B cell (primary cell): ENCODE measurements at regions not wholly inside any gene's neighbourhood (a gene's known extent, or its start where the extent isn't known, plus 50 kb on each side); places are given as distances from the start of the nearest gene placed in this dataset.

Source experiments
- ATAC-seq: fragments of 200-7000 bp; cut with Tn5 transposase; one replicate; pipeline ENCODE4 v1.10.0; 2021; ENCODE audit warnings: low read depth, mild to moderate bottlenecking, moderate number of reproducible peaks, moderate library complexity
- CTCF ChIA-PET: fragments of 350-600 bp; sonication (Branson Sonifier 250); formaldehyde crosslinking; loops from one replicate; lab custom pipeline; 2021; ENCODE audit warnings: antibody characterized with exemption, inconsistent platforms; lab: Charles Lee
- POLR2A ChIA-PET: fragments of 350-600 bp; sonication (Branson Sonifier 250); formaldehyde crosslinking; loops from one replicate; lab custom pipeline; 2021; ENCODE audit warnings: antibody characterized with exemption; lab: Charles Lee
- DNase-seq: peaks from one replicate; pipeline ENCODE4 v3.0.0; 2013
- H2AFZ ChIP-seq: 2 replicates; pipeline ENCODE4 v1.6.1; 2012; ENCODE audit warnings: mild to moderate bottlenecking, low read depth, low read length; ENCODE audit not compliant: insufficient read depth, poor library complexity, severe bottlenecking
- H3K27ac ChIP-seq, 2 donors: 1 replicate in 1 of 2; 2 replicates in 1 of 2; pipeline ENCODE4 v1.5.1; 2012 to 2013; ENCODE audit warnings: low read length in 2 of 2, mild to moderate bottlenecking in 2 of 2, moderate library complexity in 1 of 2
- H3K27me3 ChIP-seq, 4 experiments: fragments of 200-600 bp in 1 of 4; sonication (generic) in 1 of 4; replicated peaks in 1 of 4; 1 replicate in 2 of 4; 2 replicates in 2 of 4; pipeline versions ENCODE4 v1.6.1 to v1.7.0; 2013 to 2016; ENCODE audit warnings: low read length in 3 of 4, mild to moderate bottlenecking in 2 of 4, mixed read lengths in 1 of 4, moderate library complexity in 1 of 4; ENCODE audit not compliant: insufficient read depth in 4 of 4, control insufficient read depth in 3 of 4; ENCODE audit errors: control extremely low read depth in 1 of 4
- H3K36me3 ChIP-seq, 2 experiments: replicated peaks in 1 of 2; 1 replicate in 1 of 2; 2 replicates in 1 of 2; pipeline versions ENCODE4 v1.6.1 to v1.7.1; 2013; ENCODE audit warnings: low read length in 1 of 2; ENCODE audit not compliant: insufficient read depth in 2 of 2, control insufficient read depth in 1 of 2; ENCODE audit errors: control extremely low read depth in 1 of 2, extremely low read depth in 1 of 2
- H3K4me1 ChIP-seq, 2 donors: fragments of 200-600 bp in 1 of 2; sonication (generic) in 1 of 2; 1 replicate in 1 of 2; 2 replicates in 1 of 2; pipeline versions ENCODE4 v1.5.1 to v1.6.1; 2013 to 2017; ENCODE audit warnings: low read length in 2 of 2; ENCODE audit not compliant: control insufficient read depth in 2 of 2, insufficient read depth in 2 of 2
- H3K4me2 ChIP-seq: replicated peaks from 2 replicates; pipeline ENCODE3; 2012; ENCODE audit warnings: mild to moderate bottlenecking, low read depth, low read length; ENCODE audit not compliant: poor library complexity, severe bottlenecking
- H3K4me3 ChIP-seq, 5 experiments: fragments of 200-600 bp in 1 of 5; sonication (generic) in 1 of 5; 1 replicate in 3 of 5; 2 replicates in 2 of 5; pipeline versions ENCODE4 v1.5.1 to v1.7.0; 2011 to 2016; ENCODE audit warnings: low read length in 4 of 5, mild to moderate bottlenecking in 4 of 5, low read depth in 2 of 5, control low read depth in 1 of 5, moderate library complexity in 1 of 5; ENCODE audit not compliant: insufficient read depth in 1 of 5; ENCODE audit errors: control extremely low read depth in 1 of 5, extremely low read depth in 1 of 5
- H3K79me2 ChIP-seq: fragments of 200-600 bp; sonication (generic); one replicate; pipeline ENCODE4 v1.6.0; 2016; ENCODE audit warnings: low read length; ENCODE audit not compliant: control insufficient read depth, insufficient read depth
- H3K9ac ChIP-seq: fragments of 200-600 bp; sonication (generic); 2 replicates; pipeline ENCODE4 v1.6.1; 2017; ENCODE audit warnings: mild to moderate bottlenecking, low read length, moderate library complexity
- H3K9me3 ChIP-seq, 3 donors: one replicate each; pipeline versions ENCODE4 v1.6.1 to v1.7.1; 2013; ENCODE audit warnings: low read length in 2 of 3; ENCODE audit not compliant: control insufficient read depth in 2 of 3, insufficient read depth in 1 of 3; ENCODE audit errors: control extremely low read depth in 1 of 3
- H4K20me1 ChIP-seq: 2 replicates; pipeline ENCODE4 v1.6.0; 2012; ENCODE audit warnings: mild to moderate bottlenecking, low read length; ENCODE audit not compliant: insufficient read depth, control insufficient read depth, poor library complexity, severe bottlenecking
- H3K27ac Mint-ChIP-seq: one replicate; pipeline ENCODE4 v1.8.0; 2021; ENCODE audit warnings: mixed read lengths
- H3K27me3 Mint-ChIP-seq: one replicate; pipeline ENCODE4 v1.8.0; 2021; ENCODE audit warnings: mixed read lengths
- H3K4me1 Mint-ChIP-seq: one replicate; pipeline ENCODE4 v1.8.0; 2021; ENCODE audit warnings: mixed read lengths
- H3K4me3 Mint-ChIP-seq: one replicate; pipeline ENCODE4 v1.8.0; 2021; ENCODE audit warnings: mixed read lengths
- H3K9me3 Mint-ChIP-seq: one replicate; pipeline ENCODE4 v1.8.0; 2022; ENCODE audit warnings: mixed read lengths; ENCODE audit not compliant: insufficient read depth
- EZH2 ChIP-seq: IDR thresholded peaks from 2 replicates; pipeline ENCODE4 v1.6.1; 2012; ENCODE audit warnings: borderline replicate concordance, low read depth, mild to moderate bottlenecking, moderate library complexity, low read length; ENCODE audit not compliant: insufficient read depth, poor library complexity, severe bottlenecking
- WGBS: methylation state at CpG from one replicate; pipeline ENCODE4 v1.1.5; 2013; ENCODE audit warnings: missing lambda C conversion rate; ENCODE audit not compliant: insufficient coverage; 5-methylcytosine and 5-hydroxymethylcytosine counted together
- intact Hi-C: fragments of 100-400 bp; cut with micrococcal nuclease; formaldehyde crosslinking; loops from one replicate; pipeline ENCODE4 v1.10.0; 2022
- TF ChIP-seq, protein P1 (sequence below): fragments of 200-600 bp; IDR thresholded peaks from one replicate; pipeline ENCODE4 v1.8.0; 2022; ENCODE audit warnings: antibody characterized with exemption, mild to moderate bottlenecking

DNA sequence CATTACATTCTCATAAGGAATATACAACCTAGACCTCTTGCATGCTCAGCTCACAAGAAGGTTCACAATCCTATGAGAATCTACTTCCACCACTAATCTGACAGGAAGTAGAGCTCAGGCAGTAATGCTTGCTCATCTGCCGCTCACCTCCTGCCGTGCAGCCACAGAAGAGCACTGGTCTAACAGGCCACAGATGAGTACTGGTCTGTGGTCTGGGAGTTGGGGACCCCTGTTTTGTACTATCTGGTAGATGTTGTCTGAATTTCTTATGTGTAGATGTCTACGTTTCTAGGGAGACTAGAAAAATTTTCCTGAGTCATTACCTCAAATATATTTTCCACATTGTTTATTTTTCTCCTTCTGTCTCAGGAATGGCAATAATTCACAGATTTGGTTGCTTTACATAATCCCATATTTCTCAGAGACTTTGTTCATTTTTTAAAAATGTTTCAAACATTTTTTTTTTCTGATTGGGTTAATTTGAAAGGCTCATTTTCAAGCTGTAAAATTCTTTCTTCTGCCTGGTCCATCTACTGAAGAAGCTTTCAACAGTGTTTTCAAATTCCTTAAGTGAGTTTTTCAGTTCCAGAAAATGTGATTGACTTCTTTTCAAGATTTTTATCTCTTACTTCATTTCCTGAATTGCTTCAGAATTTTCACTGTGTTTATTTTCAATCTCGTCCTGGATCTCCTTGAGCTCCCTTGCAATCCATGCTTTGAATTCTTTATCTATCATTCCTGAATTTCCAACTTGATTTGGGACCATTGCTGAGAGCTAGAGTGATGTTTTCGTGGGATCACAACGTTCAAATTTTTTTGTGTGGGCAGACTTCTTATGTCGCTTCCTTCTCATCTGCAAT is 1322.2 kb downstream of the PCDH9 start:
- H3K27ac Mint-ChIP-seq = no peak overlapping the region
- peaks cover 4% of the 10 kb centered on the region for H3K9me3 Mint-ChIP-seq
- no peak for ATAC-seq
- no peaks in the 10 kb centered on the region for H3K27me3 ChIP-seq
- TF ChIP-seq, protein P1, sequence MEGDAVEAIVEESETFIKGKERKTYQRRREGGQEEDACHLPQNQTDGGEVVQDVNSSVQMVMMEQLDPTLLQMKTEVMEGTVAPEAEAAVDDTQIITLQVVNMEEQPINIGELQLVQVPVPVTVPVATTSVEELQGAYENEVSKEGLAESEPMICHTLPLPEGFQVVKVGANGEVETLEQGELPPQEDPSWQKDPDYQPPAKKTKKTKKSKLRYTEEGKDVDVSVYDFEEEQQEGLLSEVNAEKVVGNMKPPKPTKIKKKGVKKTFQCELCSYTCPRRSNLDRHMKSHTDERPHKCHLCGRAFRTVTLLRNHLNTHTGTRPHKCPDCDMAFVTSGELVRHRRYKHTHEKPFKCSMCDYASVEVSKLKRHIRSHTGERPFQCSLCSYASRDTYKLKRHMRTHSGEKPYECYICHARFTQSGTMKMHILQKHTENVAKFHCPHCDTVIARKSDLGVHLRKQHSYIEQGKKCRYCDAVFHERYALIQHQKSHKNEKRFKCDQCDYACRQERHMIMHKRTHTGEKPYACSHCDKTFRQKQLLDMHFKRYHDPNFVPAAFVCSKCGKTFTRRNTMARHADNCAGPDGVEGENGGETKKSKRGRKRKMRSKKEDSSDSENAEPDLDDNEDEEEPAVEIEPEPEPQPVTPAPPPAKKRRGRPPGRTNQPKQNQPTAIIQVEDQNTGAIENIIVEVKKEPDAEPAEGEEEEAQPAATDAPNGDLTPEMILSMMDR = no peak
- no peak for TF ChIP-seq EZH2
- peaks cover 0 to 15% (median 0%) of the 10 kb centered on the region in 3 donors for H3K9me3 ChIP-seq
- no peaks in the 10 kb centered on the region for H3K79me2 ChIP-seq
- no peaks in the 10 kb centered on the region for H3K4me1 Mint-ChIP-seq
- no peak overlapping the region for H3K9ac ChIP-seq
- CTCF ChIA-PET = no interaction called here
- intact Hi-C loops = no loop called here
- no peaks in the 10 kb centered on the region for H3K36me3 ChIP-seq
- no peak overlapping the region for H2AFZ ChIP-seq
- no peak for DNase-seq
- H4K20me1 ChIP-seq = no peaks in the 10 kb centered on the region
- no peak overlapping the region for H3K4me2 ChIP-seq
- H3K4me3 ChIP-seq = no peak overlapping the region
- H3K4me3 Mint-ChIP-seq = no peak overlapping the region
- H3K4me1 ChIP-seq = no peaks in the 10 kb centered on the region
- 93% methylated on average over 3 of the region's 7 CpGs for WGBS
- no peak overlapping the region for H3K27ac ChIP-seq
- no peaks in the 10 kb centered on the region for H3K27me3 Mint-ChIP-seq
- POLR2A ChIA-PET = no interaction called here

DNA sequence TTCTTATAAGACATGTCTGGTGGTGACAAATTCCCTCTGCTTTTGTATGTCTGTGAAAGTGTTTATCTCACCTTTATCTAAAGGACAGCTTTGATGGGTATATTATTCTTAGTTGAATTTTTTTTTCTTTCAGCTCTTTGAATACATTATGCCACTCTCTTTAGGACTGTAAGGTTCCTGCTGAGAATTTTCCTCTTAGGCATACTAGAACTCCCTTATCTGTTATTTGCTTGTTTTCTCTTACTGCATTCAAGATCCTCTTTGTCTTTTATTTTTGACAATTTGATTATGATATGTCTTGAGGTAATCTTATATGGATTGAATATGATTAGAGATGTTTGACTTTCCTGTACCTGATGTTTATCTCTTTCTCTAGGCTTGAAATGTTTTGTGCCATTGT is 1328.4 kb downstream of the PCDH9 start:
- DNase-seq = no peak
- H3K27me3 ChIP-seq = no peaks in the 10 kb centered on the region
- H3K4me2 ChIP-seq = no peak overlapping the region
- no peak for TF ChIP-seq EZH2
- TF ChIP-seq, protein P1 = no peak
- ChIA-PET CTCF (no interaction called here), POLR2A (no interaction called here)
- ATAC-seq = no peak
- no peaks in the 10 kb centered on the region for H3K4me1 ChIP-seq
- H3K27ac Mint-ChIP-seq = no peak overlapping the region
- no peak overlapping the region for H2AFZ ChIP-seq
- no peak overlapping the region for H3K4me3 Mint-ChIP-seq
- H4K20me1 ChIP-seq = no peaks in the 10 kb centered on the region
- intact Hi-C loops = no loop called here
- H3K36me3 ChIP-seq = no peaks in the 10 kb centered on the region
- H3K27me3 Mint-ChIP-seq = no peaks in the 10 kb centered on the region
- no peak overlapping the region for H3K4me3 ChIP-seq
- no peak overlapping the region for H3K27ac ChIP-seq
- H3K4me1 Mint-ChIP-seq = no peaks in the 10 kb centered on the region
- no peaks in the 10 kb centered on the region for H3K79me2 ChIP-seq
- H3K9me3 ChIP-seq = no peaks in the 10 kb centered on the region
- no peak overlapping the region for H3K9ac ChIP-seq
- H3K9me3 Mint-ChIP-seq = peaks cover 4% of the 10 kb centered on the region
